GM18868 (cell line): ENCODE measurements at regions not wholly inside any gene's neighbourhood (a gene's known extent, or its start where the extent isn't known, plus 50 kb on each side); places are given as distances from the start of the nearest gene placed in this dataset.

Experiments
- ATAC-seq: cut with Tn5 transposase; IDR thresholded peaks from one replicate; pipeline ENCODE4 v1.9.1; 2021; ENCODE audit warnings: mild to moderate bottlenecking, moderate library complexity; ENCODE audit not compliant: unreplicated experiment

GRCh38 chr1:34476371-34476770, 278.5 kb upstream of the GJB5 start:
- ATAC-seq = no peak

GRCh38 chr1:34477632-34478141, 277.2 kb upstream of the GJB5 start:
- ATAC-seq = no peak

- no peak for ATAC-seq
These were observed 276.3 kb upstream of the GJB5 start for GRCh38 chr1:34478515-34479076.

- no peak for ATAC-seq
These were observed 275.1 kb upstream of the GJB5 start for GRCh38 chr1:34479731-34480130.

- no peak for ATAC-seq
These were observed 266.7 kb upstream of the GJB5 start for GRCh38 chr1:34488080-34488708.

DNA sequence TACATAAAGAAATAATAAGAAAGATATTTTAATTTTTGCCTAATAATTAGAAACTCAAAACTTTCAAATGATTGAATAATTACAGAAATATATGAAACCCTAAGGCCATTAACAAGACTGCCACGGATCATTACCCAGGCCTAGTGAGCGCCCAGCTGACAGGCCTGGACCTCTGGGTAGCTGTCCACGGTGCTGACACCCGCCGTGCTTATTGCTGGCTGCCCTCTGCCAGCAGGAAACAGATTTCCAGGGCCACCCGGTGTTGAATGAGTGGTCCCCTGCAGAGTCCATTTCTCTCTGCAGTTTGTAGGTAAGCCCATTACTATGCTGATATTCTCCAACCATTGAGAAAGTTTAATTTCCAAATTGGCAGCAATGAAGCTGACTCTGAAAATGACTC, 254.4 kb upstream of the GJB5 start:
- no peak for ATAC-seq

DNA sequence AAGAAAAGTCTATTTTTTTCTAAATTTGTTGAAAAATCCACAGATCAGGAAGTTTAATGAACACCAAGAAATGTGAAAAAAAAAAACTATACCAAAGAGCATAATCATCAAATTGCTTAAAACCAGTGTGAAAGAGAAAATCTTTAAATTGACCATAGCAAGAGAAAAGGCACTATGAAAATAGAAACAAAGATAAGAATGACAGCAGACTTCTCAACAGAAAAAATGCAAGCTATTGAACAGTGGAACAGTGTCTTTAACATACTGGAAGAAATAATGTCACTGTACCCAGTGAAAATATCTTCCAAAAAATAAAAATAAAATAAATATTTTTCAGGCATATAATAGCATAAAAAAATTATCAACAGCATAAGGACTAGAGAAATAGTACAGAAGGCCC, 243.0 kb upstream of the GJB5 start:
- no peak for ATAC-seq

DNA sequence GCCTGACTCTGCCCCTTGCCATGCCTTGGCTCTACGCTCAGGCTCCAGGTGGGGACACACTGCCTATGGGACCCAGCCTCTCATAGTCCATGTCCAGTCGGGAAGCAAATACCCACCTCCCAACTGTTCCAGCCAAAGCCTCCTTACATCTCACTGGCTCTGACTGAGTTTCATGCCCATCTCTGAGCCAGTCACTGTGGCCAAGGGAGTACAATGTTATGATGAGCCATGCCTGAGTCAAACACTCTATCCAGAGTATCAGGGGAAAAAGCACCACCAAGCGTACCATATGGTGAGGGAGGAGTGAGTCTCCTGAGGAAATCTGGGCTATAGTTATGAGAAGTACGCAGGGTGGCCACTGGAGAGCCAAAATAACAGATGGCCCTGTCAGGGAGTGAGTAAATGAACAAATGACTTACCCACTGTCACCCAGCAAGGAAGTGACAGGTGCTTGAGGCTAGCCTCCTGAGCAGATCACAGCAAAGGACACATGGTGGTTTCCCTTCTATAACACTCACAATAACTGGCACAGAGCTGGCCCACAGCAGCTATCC, 236.6 kb upstream of the GJB5 start:
- no peak for ATAC-seq

GRCh38 chr1:34520111-34520510, 234.7 kb upstream of the GJB5 start:
- no peak for ATAC-seq

- ATAC-seq = no peak
These were observed 230.1 kb upstream of the GJB5 start for GRCh38 chr1:34524783-34525182.

GRCh38 chr1:34529935-34530859, 224.7 kb upstream of the GJB5 start:
- peak; percentile 79 for ATAC-seq

DNA sequence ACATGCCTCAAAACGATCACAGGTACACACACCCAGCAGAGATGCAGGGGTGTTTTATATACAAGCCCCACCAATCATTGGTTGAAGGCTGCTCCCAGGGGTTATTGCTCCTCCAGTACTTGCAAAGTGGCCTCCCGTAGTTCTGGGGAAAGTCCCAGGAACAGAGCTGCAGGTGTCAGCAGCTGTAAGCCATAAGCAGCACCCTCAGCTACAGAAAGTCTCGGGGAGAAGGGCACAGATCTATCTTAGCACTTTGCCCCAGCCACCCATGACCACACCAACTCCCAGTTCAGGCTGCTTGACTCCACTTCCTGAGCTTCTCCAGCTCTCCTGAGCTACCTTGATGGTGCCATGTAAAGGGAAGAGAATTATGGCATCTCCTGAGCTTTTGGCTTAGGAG, 222.7 kb upstream of the GJB5 start:
- ATAC-seq = no peak

- no peak for ATAC-seq
These were observed 216.4 kb upstream of the GJB5 start for GRCh38 chr1:34538481-34538880.

GRCh38 chr1:34547046-34547674, 207.7 kb upstream of the GJB5 start:
- ATAC-seq = no peak

DNA sequence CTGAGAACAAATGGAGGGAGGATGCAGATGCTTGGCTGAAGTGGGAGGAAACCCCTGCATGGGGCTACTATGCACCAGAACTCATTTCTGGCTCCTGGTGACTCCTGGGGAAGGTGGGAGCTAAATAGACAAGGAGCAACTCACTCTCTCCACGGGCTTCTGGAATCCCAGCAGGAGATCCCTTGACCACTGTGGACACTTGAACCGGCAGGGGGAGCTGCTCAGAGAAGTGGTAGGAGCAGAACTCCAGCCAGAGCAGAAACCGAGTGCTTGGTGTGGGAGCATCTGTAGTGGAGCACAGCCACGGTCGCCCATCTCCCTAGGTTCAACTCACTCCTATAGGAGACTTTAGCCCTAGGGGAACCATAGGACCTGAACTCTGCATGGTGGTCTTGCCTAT, 205.6 kb upstream of the GJB5 start:
- ATAC-seq = no peak

DNA sequence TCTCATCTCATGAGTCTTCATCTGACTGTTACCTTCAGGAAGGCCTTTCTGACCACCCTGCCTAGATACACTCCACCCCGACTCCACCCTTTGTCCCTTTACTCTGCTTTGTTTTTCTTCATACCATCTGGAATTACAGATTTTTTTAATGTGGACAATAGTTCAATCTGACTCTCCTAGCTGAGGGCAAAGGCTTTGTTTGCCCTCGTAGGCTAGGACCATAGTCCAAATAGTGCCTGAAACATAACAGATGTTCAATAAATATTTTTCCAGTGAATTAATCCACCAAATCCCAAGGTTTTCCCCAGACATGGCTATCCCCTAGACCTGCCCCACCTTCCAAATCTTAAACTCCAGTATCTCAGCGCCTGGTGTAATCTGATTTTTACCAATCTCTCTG, 176.5 kb upstream of the GJB5 start:
- ATAC-seq = no peak

- no peak for ATAC-seq
These were observed 172.5 kb upstream of the GJB5 start for GRCh38 chr1:34582356-34582755.

GRCh38 chr1:34587761-34588160, 167.1 kb upstream of the GJB5 start:
- ATAC-seq = no peak

DNA sequence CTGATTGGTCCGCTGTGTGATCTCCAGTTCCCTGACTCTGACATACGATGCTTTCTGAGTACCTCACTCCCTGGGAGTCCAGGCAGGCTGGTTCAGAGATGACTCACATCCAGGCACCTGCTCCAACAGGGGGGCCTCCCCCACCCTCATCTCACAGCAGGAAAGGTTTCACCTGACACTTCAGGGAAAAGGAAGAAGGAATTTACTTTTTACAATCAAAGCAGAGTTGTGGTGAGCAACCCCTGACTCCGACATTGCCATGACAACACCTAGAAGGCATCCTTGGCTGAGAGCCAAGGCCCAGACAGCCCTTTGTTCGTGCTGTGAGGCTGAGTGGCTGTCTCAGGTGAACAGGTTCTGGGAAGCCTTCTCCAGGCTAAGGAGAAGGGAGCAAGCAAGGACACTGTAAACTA, 164.6 kb upstream of the GJB5 start:
- ATAC-seq = no peak

DNA sequence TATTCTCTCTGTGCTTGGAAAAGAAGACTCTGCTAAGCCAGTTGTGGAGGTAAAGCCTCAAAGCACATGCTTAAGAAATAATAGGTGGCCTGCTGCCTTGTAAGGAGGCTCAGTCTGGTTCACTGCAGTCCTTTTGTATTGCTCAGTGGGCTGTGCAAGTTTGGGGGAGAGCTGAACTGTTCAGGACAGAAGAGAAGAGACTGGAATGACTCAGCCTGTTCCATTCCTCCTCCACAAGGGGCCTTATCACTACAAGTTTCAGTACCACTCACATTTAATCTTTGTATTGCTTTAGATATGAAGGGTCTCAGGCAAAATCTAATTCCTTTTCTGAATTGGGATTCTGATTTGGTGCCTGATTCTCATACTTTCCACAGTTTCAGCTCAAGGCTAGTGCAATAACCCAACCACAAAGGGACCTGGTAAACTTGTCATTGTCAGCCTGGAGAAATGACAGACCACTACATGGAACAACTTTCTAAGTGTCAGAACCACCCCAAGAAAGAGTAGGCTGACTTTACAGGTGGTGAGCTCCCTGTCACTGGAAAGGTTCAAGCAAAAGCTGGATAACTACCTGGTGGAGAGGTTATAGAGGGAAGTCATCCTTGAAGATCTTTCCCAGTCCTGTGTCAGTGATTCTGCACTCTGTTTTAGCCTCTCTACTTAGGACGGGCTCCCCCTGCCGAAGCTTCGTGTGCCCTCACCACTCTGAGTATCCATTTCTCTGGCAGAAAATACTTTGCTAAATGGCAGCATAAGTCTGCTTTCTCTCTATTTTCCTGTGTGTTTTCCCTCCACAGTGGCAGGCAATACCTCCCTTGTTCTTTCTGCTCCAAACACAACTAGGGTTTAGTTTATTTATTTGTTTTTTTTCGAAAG, 162.9 kb upstream of the GJB5 start:
- no peak for ATAC-seq
